ENCODE measurements at regions not wholly inside any gene's neighbourhood (a gene's known extent, or its start where the extent isn't known, plus 50 kb on each side); places are given as distances from the start of the nearest gene placed in this dataset.

DNA sequence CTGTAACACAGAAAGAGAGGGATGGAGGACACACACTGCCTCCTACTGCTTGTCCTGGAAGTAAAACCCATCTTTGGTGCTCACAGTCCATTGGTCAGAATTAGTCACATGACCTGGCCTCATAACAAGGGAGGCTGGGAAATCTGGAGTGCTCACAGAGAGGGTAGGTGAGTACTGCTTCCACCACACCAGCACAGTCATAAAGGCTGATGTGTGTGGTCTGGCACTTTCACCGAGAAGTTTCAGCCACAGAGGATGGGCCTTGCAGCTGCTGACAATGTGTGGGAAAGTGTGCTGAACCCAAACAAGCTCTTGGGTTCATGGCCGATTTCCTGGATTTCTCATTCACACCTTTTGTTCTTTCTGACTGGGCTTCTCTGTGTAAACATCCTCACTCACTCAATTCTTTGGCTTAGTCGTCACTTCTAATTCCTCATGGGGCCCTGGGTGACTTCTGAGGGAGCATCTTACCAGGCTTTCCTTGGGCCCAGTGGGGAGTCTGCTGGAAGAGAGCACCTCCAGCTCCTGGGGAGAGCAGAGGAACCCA is 100.7 kb downstream of the ASB7 start:
- no peaks in the 10 kb centered on the region for H3K36me3 ChIP-seq
- ATAC-seq = no peak
- no peak overlapping the region for H3K4me3 ChIP-seq
- no peak overlapping the region for H3K27ac ChIP-seq
- whole genome bisulfite sequencing, 4 donors = 60 to 67% (median 63%) methylated on average over 3 of the region's 3 CpGs
- H3K4me1 ChIP-seq = no peaks in the 10 kb centered on the region
- H3K27me3 ChIP-seq = peaks cover 0 to 4% (median 0%) of the 10 kb centered on the region in 9 donors
- intact Hi-C loops (cut with DNase I) = no loop called here
- DNase-seq = no peak
- TF ChIP-seq POLR2A (IDR thresholded peaks at IDR 0.05) = no peak
- TF ChIP-seq, protein P1, sequence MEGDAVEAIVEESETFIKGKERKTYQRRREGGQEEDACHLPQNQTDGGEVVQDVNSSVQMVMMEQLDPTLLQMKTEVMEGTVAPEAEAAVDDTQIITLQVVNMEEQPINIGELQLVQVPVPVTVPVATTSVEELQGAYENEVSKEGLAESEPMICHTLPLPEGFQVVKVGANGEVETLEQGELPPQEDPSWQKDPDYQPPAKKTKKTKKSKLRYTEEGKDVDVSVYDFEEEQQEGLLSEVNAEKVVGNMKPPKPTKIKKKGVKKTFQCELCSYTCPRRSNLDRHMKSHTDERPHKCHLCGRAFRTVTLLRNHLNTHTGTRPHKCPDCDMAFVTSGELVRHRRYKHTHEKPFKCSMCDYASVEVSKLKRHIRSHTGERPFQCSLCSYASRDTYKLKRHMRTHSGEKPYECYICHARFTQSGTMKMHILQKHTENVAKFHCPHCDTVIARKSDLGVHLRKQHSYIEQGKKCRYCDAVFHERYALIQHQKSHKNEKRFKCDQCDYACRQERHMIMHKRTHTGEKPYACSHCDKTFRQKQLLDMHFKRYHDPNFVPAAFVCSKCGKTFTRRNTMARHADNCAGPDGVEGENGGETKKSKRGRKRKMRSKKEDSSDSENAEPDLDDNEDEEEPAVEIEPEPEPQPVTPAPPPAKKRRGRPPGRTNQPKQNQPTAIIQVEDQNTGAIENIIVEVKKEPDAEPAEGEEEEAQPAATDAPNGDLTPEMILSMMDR (IDR thresholded peaks at IDR 0.05) = no peak
- no peaks in the 10 kb centered on the region for H3K9me3 ChIP-seq

DNA sequence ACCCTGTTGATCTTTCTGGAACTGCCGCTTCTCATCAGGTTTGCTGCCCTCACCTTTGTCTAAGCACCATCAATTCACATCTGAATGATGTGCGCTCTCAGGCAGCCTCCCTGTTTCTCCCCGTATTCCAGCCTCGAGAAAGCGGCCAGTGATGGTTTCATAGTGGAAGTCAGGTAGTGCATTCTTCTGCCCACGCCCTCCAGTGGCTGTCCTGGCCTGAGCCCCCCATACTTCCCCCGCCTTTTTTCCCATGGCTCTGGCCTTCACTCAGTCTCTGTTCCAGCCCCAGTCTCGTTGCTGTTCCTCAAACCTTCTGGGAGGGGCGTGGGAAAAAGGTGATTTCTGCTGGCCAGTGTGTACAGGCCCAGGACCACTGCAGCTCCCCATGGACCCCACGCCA is 101.3 kb downstream of the ASB7 start:
- Histone ChIP-seq H3K4me1 (no peaks in the 10 kb centered on the region), H3K4me3 (no peak overlapping the region), H3K36me3 (no peaks in the 10 kb centered on the region), H3K27ac (no peak overlapping the region), H3K27me3 (peaks cover 0 to 4% (median 0%) of the 10 kb centered on the region in 9 donors), H3K9me3 (no peaks in the 10 kb centered on the region)
- 88 to 93% (median 91%) methylated on average over 10 of the region's 10 CpGs for WGBS, 4 donors
- ATAC-seq (no peak), DNase-seq (no peak)
- no peak for TF ChIP-seq POLR2A (IDR thresholded peaks at IDR 0.05)
- TF ChIP-seq, protein P1 (IDR thresholded peaks at IDR 0.05) = no peak
- intact Hi-C loops (cut with DNase I) = no loop called here

GRCh38 chr15:100704281-100705055 is 102.1 kb downstream of the ASB7 start:
- Histone ChIP-seq H3K4me1 (no peaks in the 10 kb centered on the region), H3K27me3 (peaks cover 0 to 4% (median 0%) of the 10 kb centered on the region in 9 donors), H3K36me3 (no peaks in the 10 kb centered on the region), H3K9me3 (no peaks in the 10 kb centered on the region), H3K27ac (no peak overlapping the region), H3K4me3 (no peak overlapping the region)
- TF ChIP-seq POLR2A (IDR thresholded peaks at IDR 0.05) = no peak
- TF ChIP-seq, protein P1 (IDR thresholded peaks at IDR 0.05) = no peak
- 80 to 94% (median 86%) methylated on average over 6 to 7 of the region's 7 CpGs for WGBS, 4 donors
- no peak for DNase-seq
- no peak for ATAC-seq
- intact Hi-C loops (cut with DNase I) = no loop called here

DNA sequence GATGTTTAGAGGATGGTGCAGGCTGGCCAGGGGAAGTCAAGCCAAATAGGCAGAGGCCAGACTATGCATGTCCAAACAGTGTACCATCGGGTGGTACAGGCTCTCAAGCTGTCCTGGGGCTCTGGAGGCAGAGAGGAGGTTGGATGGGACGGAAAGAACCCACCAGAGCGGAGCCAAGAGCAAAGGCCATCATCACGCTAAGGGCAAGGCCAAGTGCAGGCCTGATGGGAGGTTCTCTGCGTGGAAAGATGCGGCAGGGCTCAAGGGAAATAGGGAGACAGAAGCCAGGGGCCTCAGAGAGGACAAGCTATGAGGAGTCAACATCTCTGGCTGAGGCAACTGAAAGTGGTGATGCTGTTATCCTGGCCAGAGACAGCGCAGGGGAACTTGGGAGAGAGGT is 102.7 kb downstream of the ASB7 start:
- no peak for ATAC-seq

More for the DNA sequence above, 102.7 kb downstream of the ASB7 start:
- 83 to 89% (median 86%) methylated on average over 7 of the region's 7 CpGs for WGBS, 4 donors
- TF ChIP-seq, protein P1 (IDR thresholded peaks at IDR 0.05) = no peak
- no peak for TF ChIP-seq POLR2A (IDR thresholded peaks at IDR 0.05)
- Histone ChIP-seq H3K4me1 (no peaks in the 10 kb centered on the region), H3K27ac (no peak overlapping the region), H3K36me3 (no peaks in the 10 kb centered on the region), H3K27me3 (peaks cover 0 to 4% (median 0%) of the 10 kb centered on the region in 9 donors), H3K4me3 (no peak overlapping the region), H3K9me3 (no peaks in the 10 kb centered on the region)
- DNase-seq = no peak
- intact Hi-C loops (cut with DNase I) = no loop called here
